GM23338 (cell line): ENCODE measurements at regions not wholly inside any gene's neighbourhood (a gene's known extent, or its start where the extent isn't known, plus 50 kb on each side); places are given as distances from the start of the nearest gene placed in this dataset.

Experiments used
- ATAC-seq: fragments of 200-7000 bp; cut with Tn5 transposase; 3 replicates; pipeline ENCODE4 v1.9.1; 2020
- DNase-seq: peaks from one replicate; pipeline ENCODE4 v3.0.0-alpha.2; 2015; ENCODE audit warnings: low spot score
- H2AFZ ChIP-seq: fragments of 200-600 bp; sonication (generic); 2 replicates; pipeline ENCODE4 v1.8.0; 2016; ENCODE audit warnings: antibody characterized with exemption, mild to moderate bottlenecking, moderate library complexity
- H3F3A ChIP-seq: fragments of 200-600 bp; sonication (generic); replicated peaks from 2 replicates; pipeline ENCODE4 v1.8.0; 2017; ENCODE audit warnings: antibody characterized with exemption, mixed run types, low read depth
- H3K27ac ChIP-seq: fragments of 200-600 bp; sonication (generic); 2 replicates; pipeline ENCODE4 v1.6.1; 2016; ENCODE audit warnings: low read depth
- H3K27me3 ChIP-seq: fragments of 200-600 bp; sonication (generic); 2 replicates; pipeline ENCODE4 v1.8.0; 2016; ENCODE audit warnings: mild to moderate bottlenecking, mixed run types, moderate library complexity; ENCODE audit not compliant: insufficient read depth
- H3K36me3 ChIP-seq: fragments of 200-600 bp; sonication (generic); 2 replicates; pipeline ENCODE4 v1.8.0; 2016; ENCODE audit warnings: mild to moderate bottlenecking; ENCODE audit not compliant: insufficient read depth
- H3K4me1 ChIP-seq: fragments of 200-600 bp; sonication (generic); 2 replicates; pipeline ENCODE4 v1.8.0; 2016; ENCODE audit warnings: mild to moderate bottlenecking, moderate library complexity; ENCODE audit not compliant: insufficient read depth
- H3K4me2 ChIP-seq: fragments of 200-600 bp; sonication (generic); 2 replicates; pipeline ENCODE4 v1.7.1; 2017; ENCODE audit warnings: mixed run types
- H3K4me3 ChIP-seq: fragments of 200-600 bp; sonication (generic); 2 replicates; pipeline ENCODE4 v1.6.1; 2016; ENCODE audit warnings: mixed run types
- H3K79me2 ChIP-seq: fragments of 200-600 bp; sonication (generic); replicated peaks from 2 replicates; pipeline ENCODE4 v1.8.0; 2017; ENCODE audit warnings: mild to moderate bottlenecking; ENCODE audit not compliant: insufficient read depth
- H3K9me2 ChIP-seq: fragments of 200-600 bp; sonication (generic); 2 replicates; pipeline ENCODE4 v1.8.0; 2017; ENCODE audit not compliant: insufficient read depth
- H4K20me1 ChIP-seq: fragments of 200-600 bp; sonication (generic); replicated peaks from 2 replicates; pipeline ENCODE4 v1.8.0; 2017; ENCODE audit warnings: mild to moderate bottlenecking; ENCODE audit not compliant: insufficient read depth
- H3K27ac Mint-ChIP-seq: 2 replicates; pipeline ENCODE4 v1.8.0; 2020; ENCODE audit warnings: inconsistent platforms, mild to moderate bottlenecking, moderate library complexity, mixed read lengths
- H3K27me3 Mint-ChIP-seq: 3 replicates; pipeline ENCODE4 v1.8.0; 2022; ENCODE audit warnings: low read depth, mild to moderate bottlenecking, moderate library complexity, mixed read lengths, inconsistent platforms; ENCODE audit not compliant: insufficient read depth, poor library complexity
- H3K36me3 Mint-ChIP-seq: 3 replicates; pipeline ENCODE4 v1.8.0; 2021; ENCODE audit warnings: low read depth, mild to moderate bottlenecking, inconsistent platforms, moderate library complexity, mixed read lengths
- H3K4me1 Mint-ChIP-seq: 3 replicates; pipeline ENCODE4 v1.8.0; 2020; ENCODE audit warnings: mild to moderate bottlenecking, inconsistent platforms, mixed read lengths
- H3K4me3 Mint-ChIP-seq: 3 replicates; pipeline ENCODE4 v1.8.0; 2021; ENCODE audit warnings: moderate library complexity, mild to moderate bottlenecking, inconsistent platforms, mixed read lengths
- H3K9me3 Mint-ChIP-seq: 3 replicates; pipeline ENCODE4 v1.8.0; 2020; ENCODE audit warnings: moderate library complexity, mild to moderate bottlenecking, inconsistent platforms, mixed read lengths
- CREB1 ChIP-seq: fragments of 250-450 bp; sonication (Bioruptor Pico); IDR thresholded peaks from 2 replicates; pipeline ENCODE4 v1.5.0; 2020; ENCODE audit warnings: low read depth, mild to moderate bottlenecking, moderate library complexity
- EZH2 ChIP-seq: fragments of 200-600 bp; sonication (generic); IDR thresholded peaks from one replicate; pipeline ENCODE4 v1.8.0; 2017; ENCODE audit warnings: antibody characterized with exemption, mild to moderate bottlenecking, low read depth; ENCODE audit not compliant: unreplicated experiment
- NANOG ChIP-seq: IDR thresholded peaks from 2 replicates; pipeline ENCODE4 v1.6.1; 2016; ENCODE audit warnings: antibody characterized with exemption, borderline replicate concordance
- POLR2AphosphoS5 ChIP-seq: IDR thresholded peaks from 2 replicates; pipeline ENCODE4 v1.6.1; 2016; ENCODE audit warnings: antibody characterized with exemption, low read depth
- REST ChIP-seq: IDR thresholded peaks from one replicate; pipeline ENCODE4 v1.6.1; 2018; ENCODE audit warnings: antibody characterized with exemption; ENCODE audit not compliant: unreplicated experiment
- STAT1 ChIP-seq: IDR thresholded peaks from one replicate; pipeline ENCODE4 v1.6.1; 2016; ENCODE audit warnings: antibody characterized with exemption; ENCODE audit not compliant: unreplicated experiment
- ZNF114 ChIP-seq: fragments of 250-450 bp; sonication (Bioruptor Pico); IDR thresholded peaks from 2 replicates; pipeline ENCODE4 v1.5.0; 2020; ENCODE audit warnings: mild to moderate bottlenecking, moderate library complexity
- ZNF331 ChIP-seq: fragments of 250-450 bp; sonication (Bioruptor Pico); IDR thresholded peaks from 2 replicates; pipeline ENCODE4 v1.5.0; 2020; ENCODE audit warnings: low read depth, mild to moderate bottlenecking, moderate library complexity
- TF ChIP-seq, protein P1 (sequence below): fragments of 250-450 bp; sonication (Bioruptor Pico); IDR thresholded peaks from 2 replicates; pipeline ENCODE4 v1.5.0; 2020; ENCODE audit warnings: mild to moderate bottlenecking, moderate library complexity
- TF ChIP-seq, protein P2 (sequence below): IDR thresholded peaks from 2 replicates; pipeline ENCODE4 v1.6.1; 2016; ENCODE audit warnings: antibody characterized with exemption

DNA sequence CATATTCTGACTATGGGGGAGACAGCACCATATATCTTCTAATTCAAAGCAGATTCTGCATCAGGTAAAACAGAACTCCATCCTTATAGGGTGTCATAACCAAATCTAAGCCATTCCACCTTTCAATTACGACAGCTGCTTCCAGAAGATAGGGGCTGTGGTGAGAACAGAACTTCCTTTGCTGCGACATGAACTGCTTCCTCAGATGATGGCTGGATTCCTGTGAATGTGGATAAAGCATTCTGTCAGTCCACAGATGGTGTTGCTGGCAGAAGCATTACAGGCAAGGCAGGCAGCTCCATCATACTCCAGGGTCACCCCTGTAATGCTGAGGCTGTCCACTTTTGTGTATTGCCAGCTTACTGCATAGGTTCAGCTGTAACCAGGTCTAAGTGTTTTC lies 122.0 kb downstream of the GPCPD1 start:
- H3K27ac Mint-ChIP-seq = no peak overlapping the region
- Histone ChIP-seq H3K27ac (no peak overlapping the region), H4K20me1 (no peaks in the 10 kb centered on the region), H3K27me3 (no peaks in the 10 kb centered on the region), H3K4me2 (no peak overlapping the region), H3K4me3 (no peak overlapping the region), H3K4me1 (no peaks in the 10 kb centered on the region), H3K36me3 (no peaks in the 10 kb centered on the region), H3K9me2 (no peaks in the 10 kb centered on the region), H3F3A (no peaks in the 10 kb centered on the region), H2AFZ (no peak overlapping the region), H3K79me2 (no peaks in the 10 kb centered on the region)
- peaks cover 2% of the 10 kb centered on the region for H3K27me3 Mint-ChIP-seq
- H3K4me1 Mint-ChIP-seq = 0 out of 3 replicates have a peak, but pooled peaks cover 2% of the 10 kb centered on the region
- ATAC-seq (no peak), DNase-seq (no peak)
- no peaks in the 10 kb centered on the region for H3K36me3 Mint-ChIP-seq
- H3K4me3 Mint-ChIP-seq = no peak overlapping the region
- TF ChIP-seq CREB1 (CRISPR knock-in tag) = no peak
- H3K9me3 Mint-ChIP-seq = no peaks in the 10 kb centered on the region

DNA sequence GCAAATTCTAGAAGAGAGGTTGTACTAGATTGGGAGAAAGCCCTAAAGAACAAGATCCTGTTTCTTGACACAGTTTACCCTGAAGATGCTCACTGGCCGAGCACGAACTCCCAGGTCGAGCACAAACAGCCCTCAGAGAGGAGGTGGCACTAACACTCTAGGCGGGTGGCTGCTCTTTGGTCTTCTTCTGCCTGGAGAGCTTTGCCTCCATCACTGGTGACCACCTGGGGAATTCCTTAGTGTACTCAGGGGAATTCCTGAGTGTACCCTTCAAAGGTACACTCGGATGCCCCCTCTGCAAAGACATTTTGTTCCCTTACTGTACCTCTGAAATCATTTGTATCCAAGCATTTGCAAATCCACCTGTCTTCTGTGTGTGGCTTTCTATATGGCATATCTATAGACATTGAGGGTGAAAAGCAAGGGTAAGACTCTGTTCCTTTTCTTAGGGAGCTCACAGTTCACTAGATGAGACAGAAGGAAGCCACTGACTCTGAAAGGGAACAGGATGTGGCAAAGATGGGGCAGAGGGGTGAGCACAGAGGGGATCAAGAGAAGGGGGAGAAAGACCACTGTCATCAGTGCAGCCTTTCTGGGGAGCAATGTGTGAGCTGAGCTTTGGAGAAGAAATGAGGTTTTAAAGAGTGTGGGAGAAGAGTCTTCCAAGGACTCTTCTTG lies 124.3 kb downstream of the GPCPD1 start:
- Histone ChIP-seq H3K4me1 (no peaks in the 10 kb centered on the region), H3F3A (no peaks in the 10 kb centered on the region), H3K27me3 (no peaks in the 10 kb centered on the region), H4K20me1 (no peaks in the 10 kb centered on the region), H2AFZ (no peak overlapping the region), H3K79me2 (no peaks in the 10 kb centered on the region), H3K27ac (no peak overlapping the region), H3K4me3 (no peak overlapping the region), H3K4me2 (no peak overlapping the region), H3K36me3 (no peaks in the 10 kb centered on the region), H3K9me2 (no peaks in the 10 kb centered on the region)
- Mint-ChIP-seq H3K27me3 (peaks cover 4% of the 10 kb centered on the region), H3K4me3 (no peak overlapping the region), H3K9me3 (no peaks in the 10 kb centered on the region), H3K27ac (no peak overlapping the region), H3K36me3 (no peaks in the 10 kb centered on the region), H3K4me1 (peaks cover 6% of the 10 kb centered on the region; the same call in 1 of the 3 replicates)
- ATAC-seq (no peak), DNase-seq (no peak)
- TF ChIP-seq EZH2 (no peak), POLR2AphosphoS5 (no peak), REST (no peak), ZNF114 (CRISPR knock-in tag) (no peak), STAT1 (no peak), ZNF331 (no peak), NANOG (no peak)
- TF ChIP-seq, protein P1, sequence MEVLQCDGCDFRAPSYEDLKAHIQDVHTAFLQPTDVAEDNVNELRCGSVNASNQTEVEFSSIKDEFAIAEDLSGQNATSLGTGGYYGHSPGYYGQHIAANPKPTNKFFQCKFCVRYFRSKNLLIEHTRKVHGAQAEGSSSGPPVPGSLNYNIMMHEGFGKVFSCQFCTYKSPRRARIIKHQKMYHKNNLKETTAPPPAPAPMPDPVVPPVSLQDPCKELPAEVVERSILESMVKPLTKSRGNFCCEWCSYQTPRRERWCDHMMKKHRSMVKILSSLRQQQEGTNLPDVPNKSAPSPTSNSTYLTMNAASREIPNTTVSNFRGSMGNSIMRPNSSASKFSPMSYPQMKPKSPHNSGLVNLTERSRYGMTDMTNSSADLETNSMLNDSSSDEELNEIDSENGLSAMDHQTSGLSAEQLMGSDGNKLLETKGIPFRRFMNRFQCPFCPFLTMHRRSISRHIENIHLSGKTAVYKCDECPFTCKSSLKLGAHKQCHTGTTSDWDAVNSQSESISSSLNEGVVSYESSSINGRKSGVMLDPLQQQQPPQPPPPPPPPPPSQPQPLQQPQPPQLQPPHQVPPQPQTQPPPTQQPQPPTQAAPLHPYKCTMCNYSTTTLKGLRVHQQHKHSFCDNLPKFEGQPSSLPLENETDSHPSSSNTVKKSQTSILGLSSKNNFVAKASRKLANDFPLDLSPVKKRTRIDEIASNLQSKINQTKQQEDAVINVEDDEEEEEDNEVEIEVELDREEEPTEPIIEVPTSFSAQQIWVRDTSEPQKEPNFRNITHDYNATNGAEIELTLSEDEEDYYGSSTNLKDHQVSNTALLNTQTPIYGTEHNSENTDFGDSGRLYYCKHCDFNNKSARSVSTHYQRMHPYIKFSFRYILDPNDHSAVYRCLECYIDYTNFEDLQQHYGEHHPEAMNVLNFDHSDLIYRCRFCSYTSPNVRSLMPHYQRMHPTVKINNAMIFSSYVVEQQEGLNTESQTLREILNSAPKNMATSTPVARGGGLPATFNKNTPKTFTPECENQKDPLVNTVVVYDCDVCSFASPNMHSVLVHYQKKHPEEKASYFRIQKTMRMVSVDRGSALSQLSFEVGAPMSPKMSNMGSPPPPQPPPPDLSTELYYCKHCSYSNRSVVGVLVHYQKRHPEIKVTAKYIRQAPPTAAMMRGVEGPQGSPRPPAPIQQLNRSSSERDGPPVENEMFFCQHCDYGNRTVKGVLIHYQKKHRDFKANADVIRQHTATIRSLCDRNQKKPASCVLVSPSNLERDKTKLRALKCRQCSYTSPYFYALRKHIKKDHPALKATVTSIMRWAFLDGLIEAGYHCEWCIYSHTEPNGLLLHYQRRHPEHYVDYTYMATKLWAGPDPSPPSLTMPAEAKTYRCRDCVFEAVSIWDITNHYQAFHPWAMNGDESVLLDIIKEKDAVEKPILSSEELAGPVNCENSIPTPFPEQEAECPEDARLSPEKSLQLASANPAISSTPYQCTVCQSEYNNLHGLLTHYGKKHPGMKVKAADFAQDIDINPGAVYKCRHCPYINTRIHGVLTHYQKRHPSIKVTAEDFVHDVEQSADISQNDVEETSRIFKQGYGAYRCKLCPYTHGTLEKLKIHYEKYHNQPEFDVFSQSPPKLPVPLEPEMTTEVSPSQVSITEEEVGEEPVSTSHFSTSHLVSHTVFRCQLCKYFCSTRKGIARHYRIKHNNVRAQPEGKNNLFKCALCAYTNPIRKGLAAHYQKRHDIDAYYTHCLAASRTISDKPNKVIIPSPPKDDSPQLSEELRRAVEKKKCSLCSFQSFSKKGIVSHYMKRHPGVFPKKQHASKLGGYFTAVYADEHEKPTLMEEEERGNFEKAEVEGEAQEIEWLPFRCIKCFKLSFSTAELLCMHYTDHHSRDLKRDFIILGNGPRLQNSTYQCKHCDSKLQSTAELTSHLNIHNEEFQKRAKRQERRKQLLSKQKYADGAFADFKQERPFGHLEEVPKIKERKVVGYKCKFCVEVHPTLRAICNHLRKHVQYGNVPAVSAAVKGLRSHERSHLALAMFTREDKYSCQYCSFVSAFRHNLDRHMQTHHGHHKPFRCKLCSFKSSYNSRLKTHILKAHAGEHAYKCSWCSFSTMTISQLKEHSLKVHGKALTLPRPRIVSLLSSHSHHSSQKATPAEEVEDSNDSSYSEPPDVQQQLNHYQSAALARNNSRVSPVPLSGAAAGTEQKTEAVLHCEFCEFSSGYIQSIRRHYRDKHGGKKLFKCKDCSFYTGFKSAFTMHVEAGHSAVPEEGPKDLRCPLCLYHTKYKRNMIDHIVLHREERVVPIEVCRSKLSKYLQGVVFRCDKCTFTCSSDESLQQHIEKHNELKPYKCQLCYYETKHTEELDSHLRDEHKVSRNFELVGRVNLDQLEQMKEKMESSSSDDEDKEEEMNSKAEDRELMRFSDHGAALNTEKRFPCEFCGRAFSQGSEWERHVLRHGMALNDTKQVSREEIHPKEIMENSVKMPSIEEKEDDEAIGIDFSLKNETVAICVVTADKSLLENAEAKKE = no peak
- TF ChIP-seq, protein P2, sequence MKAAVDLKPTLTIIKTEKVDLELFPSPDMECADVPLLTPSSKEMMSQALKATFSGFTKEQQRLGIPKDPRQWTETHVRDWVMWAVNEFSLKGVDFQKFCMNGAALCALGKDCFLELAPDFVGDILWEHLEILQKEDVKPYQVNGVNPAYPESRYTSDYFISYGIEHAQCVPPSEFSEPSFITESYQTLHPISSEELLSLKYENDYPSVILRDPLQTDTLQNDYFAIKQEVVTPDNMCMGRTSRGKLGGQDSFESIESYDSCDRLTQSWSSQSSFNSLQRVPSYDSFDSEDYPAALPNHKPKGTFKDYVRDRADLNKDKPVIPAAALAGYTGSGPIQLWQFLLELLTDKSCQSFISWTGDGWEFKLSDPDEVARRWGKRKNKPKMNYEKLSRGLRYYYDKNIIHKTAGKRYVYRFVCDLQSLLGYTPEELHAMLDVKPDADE = no peak
